ENCODE measurements at regions not wholly inside any gene's neighbourhood (a gene's known extent, or its start where the extent isn't known, plus 50 kb on each side); places are given as distances from the start of the nearest gene placed in this dataset.

DNA sequence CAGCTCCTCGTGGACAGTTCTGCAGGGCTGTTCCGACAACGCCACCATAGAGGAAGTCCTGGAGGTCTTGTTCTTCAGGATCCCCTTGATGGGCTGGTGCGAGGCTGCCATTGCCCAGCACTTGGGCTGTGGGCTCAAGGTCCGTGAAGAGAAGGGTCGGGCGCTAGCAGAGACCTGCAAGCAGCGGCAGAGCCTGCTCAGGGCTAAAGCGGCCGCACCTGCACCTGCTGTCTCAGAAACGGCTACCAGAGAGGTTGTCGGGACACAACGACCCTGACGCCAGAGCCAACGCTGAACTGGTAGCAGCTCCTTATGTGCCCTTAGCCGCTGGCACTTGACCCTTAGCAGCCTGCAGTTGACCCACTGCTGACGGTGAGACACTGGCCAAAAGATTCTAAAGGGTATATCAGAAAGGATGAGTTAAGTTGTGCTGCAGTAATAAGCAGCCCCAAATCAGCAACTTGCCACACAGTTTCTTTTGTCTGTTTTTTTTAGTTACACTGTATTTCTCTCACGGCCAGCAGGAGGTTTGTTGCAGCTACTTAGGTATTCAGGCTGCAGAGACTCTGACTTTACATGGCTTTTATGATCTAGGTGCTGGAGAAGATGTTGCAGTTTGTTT is 55.5 kb upstream of the ST6GAL2 start:
- no peak for DNase-seq
- intact Hi-C loops (cut with DNase I) = no loop called here
- ATAC-seq (ENCODE audit: poor library complexity) = no peak

DNA sequence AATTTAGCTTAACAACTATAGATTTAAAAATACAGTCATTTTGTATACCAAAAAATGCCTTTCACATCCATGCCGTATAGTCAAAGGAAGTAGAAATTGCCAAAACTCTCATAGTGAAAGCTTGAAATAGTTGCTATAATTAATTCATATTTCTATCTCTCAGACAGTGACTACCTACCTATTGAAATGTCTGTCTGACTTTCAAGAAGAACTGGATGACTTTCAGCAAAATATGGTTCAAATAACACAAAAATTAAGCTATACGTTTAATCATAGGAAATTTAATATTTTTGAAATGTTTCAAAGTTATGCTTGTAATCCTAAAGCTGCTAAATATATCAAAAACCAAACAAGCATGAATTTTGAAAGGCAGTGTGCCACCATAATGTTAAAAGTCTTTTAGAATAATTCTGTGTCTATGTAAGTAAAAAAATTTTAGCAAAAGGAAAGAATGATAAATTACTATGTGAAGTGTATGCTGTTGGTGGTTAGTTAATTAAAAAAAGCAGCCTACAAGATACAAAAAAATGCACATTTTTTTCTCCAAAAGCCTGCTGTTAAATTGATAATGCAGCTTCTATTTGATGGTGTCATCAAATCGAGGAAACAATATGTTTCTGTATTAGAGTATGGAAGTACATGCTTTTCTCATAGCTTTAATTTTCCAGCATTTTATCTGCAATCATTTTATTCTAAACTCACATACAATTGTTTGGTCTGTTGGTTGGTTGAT is 57.7 kb upstream of the ST6GAL2 start:
- DNase-seq (no peak), ATAC-seq (ENCODE audit: poor library complexity) (no peak)
- intact Hi-C loops (cut with DNase I) = no loop called here

GRCh38 chr2:106944215-106944614 is 58.2 kb upstream of the ST6GAL2 start:
- no peak for ATAC-seq (ENCODE audit: poor library complexity)
- intact Hi-C loops (cut with DNase I) = no loop called here
- no peak for DNase-seq

DNA sequence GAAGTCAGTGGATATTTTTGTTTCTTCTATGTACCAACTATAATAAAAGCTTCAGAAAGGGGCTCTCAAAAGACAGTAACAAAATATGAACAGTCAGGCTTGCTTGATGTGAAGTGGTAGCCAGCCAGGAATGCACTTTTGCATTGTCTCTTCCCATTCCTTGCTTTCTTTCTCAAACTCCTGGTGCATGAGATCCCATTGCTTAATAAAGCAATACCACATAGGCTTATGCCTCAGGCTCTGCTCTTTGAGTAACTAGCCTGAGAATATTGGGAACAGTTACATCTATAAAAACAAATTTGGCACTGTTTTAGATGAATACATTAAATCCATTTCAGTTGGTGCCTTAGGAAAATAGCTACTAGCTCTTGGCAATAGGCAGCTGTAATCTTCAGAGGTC is 62.6 kb upstream of the ST6GAL2 start:
- intact Hi-C loops (cut with DNase I) = no loop called here
- ATAC-seq (ENCODE audit: poor library complexity) (no peak), DNase-seq (no peak)

DNA sequence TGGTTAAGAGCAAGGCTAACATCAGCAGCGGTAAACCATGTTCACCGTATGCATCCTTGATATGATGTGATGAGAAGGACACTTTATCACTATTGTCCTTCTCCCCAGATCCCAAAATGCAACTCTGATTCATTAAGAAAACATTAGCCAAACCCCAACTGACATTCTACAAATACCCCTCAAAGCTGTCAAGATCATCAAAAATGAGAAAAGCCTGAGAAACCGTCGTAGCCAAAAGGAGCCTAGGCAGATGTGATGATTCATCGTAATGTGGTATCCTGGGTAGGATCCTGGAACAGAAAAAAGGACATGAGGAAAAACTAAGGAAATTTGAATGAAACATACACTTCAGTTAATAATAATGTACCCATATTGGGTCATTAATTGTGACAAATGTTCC is 67.3 kb upstream of the ST6GAL2 start:
- intact Hi-C loops (cut with DNase I) = no loop called here
- ATAC-seq (ENCODE audit: poor library complexity) (no peak), DNase-seq (no peak)

DNA sequence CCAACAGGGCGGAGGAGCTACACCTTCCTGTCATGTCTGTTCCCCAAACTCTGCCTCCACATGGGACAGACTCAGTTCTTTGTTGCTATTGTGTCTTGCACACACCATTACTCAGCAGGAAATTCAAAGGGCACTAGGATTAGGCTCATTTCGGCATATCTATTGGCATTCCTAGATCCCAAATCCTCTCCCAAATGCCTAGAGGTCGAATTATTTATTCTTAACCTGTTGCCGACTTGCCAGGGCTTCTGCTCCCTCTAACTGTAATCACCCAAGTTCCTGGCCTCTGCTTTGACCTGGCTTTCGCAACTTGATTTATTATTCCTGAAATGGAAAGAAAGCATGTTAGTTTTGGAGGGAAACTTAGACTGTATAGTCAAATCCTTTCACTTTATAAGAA is 67.8 kb upstream of the ST6GAL2 start:
- no peak for DNase-seq
- no peak for ATAC-seq (ENCODE audit: poor library complexity)
- intact Hi-C loops (cut with DNase I) = no loop called here

DNA sequence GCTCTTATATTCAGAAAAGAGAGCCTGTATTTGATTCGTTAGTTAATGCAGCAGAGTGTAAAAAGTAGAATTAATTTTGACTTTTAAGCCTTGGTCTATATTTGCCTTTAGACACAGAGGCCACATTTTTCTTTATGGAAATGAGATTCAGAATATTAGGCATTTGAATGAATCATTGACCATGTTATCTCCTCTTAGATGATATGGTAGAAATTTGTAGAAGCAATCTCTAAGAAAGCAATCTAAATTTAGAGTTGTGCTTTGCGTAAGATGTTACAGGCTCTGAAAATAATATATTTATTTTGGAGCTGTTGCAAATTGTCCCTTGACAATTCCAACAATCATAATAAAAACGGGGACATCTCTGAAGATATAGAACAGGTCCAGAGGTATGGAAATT is 68.3 kb upstream of the ST6GAL2 start:
- no peak for ATAC-seq (ENCODE audit: poor library complexity)
- DNase-seq = no peak
- intact Hi-C loops (cut with DNase I) = no loop called here

DNA sequence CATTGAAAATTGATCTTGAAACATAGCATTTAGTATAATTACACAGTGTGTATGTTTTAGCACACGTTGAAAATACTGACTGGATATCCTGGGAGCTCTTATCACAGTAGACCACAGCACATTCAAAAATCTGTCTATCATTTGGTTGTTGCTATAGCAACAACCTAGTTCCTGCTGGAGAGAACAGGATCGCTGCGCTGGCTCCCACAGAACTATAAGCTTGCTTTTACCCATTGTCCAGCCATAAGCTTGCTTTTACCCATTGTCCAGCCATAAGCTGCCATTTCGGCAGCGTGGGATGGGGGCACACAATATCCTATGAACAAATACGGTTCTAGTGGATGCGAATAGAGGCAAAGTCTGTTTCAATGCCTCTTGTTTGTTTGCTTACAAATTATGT is 70.4 kb upstream of the ST6GAL2 start:
- DNase-seq = no peak
- no peak for ATAC-seq (ENCODE audit: poor library complexity)
- intact Hi-C loops (cut with DNase I) = no loop called here

- DNase-seq (no peak), ATAC-seq (ENCODE audit: poor library complexity) (peak; percentile 48)
- intact Hi-C loops (cut with DNase I) = no loop called here
Observed at GRCh38 chr2:106956879-106957278, 70.9 kb upstream of the ST6GAL2 start.

DNA sequence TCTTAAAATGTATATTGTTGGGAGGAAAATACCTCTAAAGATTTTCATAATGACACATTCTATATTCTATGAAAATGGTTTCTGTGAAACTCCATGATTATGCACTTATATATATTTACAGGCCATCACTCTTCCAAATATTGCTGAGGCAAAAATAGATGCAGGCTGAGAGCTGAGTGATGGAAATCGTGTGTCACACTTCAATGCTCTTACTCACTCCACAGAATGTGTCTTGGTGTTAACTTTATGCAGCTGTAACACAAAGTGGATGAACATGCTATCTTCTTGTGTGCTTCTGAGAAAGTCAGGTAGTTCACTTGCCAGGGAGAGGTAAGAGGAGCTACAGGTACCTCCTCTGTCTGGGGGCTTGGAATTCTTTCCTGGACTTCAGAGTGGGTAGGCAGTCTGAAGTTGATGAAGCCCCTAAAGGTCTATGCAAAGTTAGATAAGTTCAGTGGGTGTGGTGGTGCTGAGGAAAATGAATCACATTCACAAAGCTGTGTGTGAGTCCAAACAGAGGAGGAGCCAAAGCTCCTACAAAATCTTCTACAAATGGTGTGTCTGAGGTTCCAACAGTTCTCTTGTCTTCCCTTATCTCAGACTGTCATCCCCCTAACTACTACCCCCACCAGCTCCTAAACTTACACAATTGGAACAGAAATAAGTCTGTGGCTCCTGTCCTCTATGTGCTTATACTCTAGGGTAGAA is 74.2 kb upstream of the ST6GAL2 start:
- no peak for DNase-seq
- no peak for ATAC-seq (ENCODE audit: poor library complexity)
- intact Hi-C loops (cut with DNase I) = no loop called here

GRCh38 chr2:106960683-106961161 is 74.8 kb upstream of the ST6GAL2 start:
- no peak for ATAC-seq (ENCODE audit: poor library complexity)
- intact Hi-C loops (cut with DNase I) = no loop called here
- DNase-seq = no peak

DNA sequence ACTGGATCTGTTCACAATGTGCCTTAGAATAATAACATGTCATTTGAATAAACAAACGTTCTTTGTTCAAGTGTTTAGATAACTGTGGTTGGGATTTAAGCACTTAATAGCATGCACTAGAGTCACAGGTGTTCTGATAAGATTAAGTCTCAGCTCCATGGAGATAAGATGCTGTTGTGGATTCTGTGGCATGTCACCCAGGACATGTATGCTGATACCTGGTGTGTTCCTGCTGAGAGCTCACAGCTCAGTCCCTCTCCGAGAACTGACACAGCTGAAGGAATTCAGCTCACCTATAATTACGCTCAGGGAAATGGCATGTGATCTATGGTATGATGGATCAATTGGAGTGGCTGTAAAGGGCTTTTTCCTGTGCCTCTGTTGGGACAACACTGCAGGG is 75.4 kb upstream of the ST6GAL2 start:
- intact Hi-C loops (cut with DNase I) = no loop called here
- ATAC-seq (ENCODE audit: poor library complexity) (no peak), DNase-seq (no peak)

- DNase-seq (no peak), ATAC-seq (ENCODE audit: poor library complexity) (no peak)
- intact Hi-C loops (cut with DNase I) = no loop called here
Observed at GRCh38 chr2:106963156-106963555, 77.2 kb upstream of the ST6GAL2 start.

DNA sequence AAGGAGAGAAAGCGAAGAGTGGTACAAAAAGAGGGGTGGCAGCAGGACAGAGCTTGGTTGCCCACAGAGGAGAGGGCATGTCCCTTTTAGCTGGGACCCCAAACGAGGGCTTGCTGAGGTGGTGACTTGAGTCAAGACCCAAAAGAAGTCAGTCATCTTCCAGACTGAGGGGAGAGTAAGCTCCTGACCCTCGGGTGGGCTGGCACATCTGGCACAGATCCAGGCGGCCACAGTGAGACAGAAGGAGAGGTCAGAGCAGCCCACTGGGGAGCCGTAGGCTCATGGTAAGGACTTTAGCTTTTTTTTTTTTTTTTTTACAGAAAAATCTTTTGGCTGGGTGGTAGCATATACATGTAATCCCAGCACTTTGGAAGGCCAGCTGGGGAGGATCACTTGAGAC is 77.9 kb upstream of the ST6GAL2 start:
- ATAC-seq (ENCODE audit: poor library complexity) (no peak), DNase-seq (no peak)
- intact Hi-C loops (cut with DNase I) = no loop called here

DNA sequence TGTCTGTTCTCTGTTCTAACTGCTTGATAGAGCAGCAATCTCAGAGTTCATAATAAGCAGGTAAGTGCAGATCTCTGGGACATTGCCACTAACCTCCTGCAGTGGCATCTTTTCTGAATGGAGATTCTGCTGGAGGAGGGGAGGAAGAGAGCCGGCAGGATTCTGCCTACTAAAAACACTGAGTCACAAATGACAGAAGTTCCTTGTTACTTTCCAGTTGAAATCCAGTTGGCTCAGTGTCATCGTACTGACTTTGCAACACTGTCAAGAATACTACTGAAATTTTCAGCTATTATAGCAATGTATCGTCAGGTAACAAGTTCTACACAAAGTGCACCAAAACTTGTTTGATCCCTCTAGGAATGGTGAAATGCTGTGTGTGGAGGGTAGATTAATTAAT is 79.6 kb upstream of the ST6GAL2 start:
- ATAC-seq (ENCODE audit: poor library complexity) (no peak), DNase-seq (no peak)
- intact Hi-C loops (cut with DNase I) = no loop called here

DNA sequence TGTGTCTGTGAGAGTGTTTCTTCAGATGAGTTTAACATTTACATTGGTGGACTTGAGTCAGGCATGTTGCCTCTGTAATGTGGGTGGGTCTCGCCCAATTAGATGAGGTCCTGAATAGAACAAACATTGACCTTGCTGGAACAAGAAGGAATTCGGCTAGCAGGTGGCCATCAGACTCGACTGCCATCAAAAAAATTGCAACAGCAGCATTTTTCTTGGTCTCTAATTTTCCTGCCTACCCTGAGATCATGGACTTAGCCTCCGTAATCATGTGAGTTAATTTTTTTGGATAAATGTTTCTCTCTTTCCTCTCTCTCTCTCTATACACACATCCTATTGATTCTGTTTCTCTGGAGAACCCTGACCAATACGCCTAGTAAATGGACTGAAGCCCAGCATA is 83.8 kb upstream of the ST6GAL2 start:
- ATAC-seq (ENCODE audit: poor library complexity) (no peak), DNase-seq (no peak)
- intact Hi-C loops (cut with DNase I) = no loop called here

GRCh38 chr2:106970471-106971261 is 84.7 kb upstream of the ST6GAL2 start:
- intact Hi-C loops (cut with DNase I) = no loop called here
- DNase-seq = no peak
- no peak for ATAC-seq (ENCODE audit: poor library complexity)

DNA sequence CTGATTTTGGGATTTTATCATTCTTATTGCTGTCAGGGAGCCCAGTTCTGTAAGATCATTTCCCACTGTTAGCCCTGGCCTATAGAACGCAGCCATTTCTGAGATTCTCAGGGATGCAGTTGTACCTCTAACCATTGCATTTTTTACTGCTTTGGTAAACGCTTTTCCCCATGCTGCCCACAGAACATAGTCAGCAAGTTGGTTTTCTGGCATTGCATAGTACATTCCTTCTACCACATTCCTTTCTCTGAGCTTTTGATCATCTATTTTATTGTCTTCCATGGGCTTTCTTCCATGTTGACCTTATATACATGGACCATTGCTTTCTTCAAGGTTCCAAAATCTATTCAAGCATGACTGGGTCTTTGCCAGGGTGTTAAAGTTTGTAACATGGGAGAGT is 86.8 kb upstream of the ST6GAL2 start:
- DNase-seq (no peak), ATAC-seq (ENCODE audit: poor library complexity) (no peak)
- intact Hi-C loops (cut with DNase I) = no loop called here

DNA sequence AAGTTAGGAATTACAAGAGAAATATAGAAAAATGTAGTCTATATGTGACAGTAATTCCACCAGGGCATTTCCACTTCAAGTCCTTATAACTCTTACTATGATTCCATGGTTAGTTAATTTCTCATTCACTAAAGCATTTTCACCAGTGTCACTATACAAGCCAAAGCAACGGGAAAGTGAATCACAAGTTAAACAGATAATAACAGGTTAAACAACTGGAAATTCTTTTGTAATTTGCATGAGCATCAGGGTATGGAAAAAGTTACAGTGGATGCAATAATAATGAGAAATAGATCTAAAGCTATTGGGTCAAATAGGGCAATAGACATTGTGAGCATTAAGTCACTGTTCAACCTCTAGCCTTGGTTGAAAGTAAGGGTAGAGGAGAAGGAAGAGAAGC is 88.9 kb upstream of the ST6GAL2 start:
- intact Hi-C loops (cut with DNase I) = no loop called here
- no peak for ATAC-seq (ENCODE audit: poor library complexity)
- DNase-seq = no peak
